ENCODE measurements at regions not wholly inside any gene's neighbourhood (a gene's known extent, or its start where the extent isn't known, plus 50 kb on each side); places are given as distances from the start of the nearest gene placed in this dataset.
"Not testable (repeated sequence)": the region's sequence is repeated elsewhere in the genome, so short reads cannot be mapped to it uniquely, and the experiment has no call there.

DNA sequence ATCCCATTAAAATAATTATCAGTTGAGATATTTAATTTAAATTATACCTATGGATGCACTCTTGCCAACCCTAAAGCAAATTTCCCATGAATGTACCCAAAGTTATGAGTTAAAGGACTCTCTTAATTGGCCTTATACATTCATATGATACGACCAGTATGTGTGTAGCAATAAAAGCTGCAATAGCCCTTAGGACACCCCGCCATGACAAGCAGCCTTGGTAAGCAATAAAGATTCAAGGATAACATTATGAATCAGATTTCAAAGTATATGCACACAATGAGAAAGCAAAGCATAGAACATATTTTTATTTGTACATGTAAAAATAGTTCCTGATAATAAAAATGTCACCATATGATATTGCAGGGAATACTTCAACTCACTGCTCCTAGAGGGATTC, 1699.3 kb upstream of the CDH9 start:
- DNase-seq (ENCODE audit: low spot score) (no peak), ATAC-seq (no peak)
- intact Hi-C loops (cut with DNase I), result no loop called here

DNA sequence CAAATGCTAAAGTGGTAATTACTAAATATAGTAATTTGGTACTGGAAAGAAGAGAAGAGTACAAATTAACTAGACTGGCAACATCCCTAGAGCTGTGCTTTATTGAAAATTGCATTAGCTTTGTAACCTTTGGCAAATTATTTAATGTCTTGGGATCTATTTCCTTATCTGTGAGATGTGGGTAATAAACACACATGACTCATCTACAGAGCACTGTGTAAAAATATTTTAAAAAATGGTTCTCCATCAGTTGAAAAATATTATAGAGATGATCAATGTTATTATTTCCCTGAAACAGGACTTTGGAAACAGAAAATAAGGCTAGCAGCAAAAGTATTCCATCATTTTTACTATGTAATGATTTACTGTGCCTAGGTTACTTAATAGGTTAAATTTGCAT, 1698.8 kb upstream of the CDH9 start:
- DNase-seq (ENCODE audit: low spot score), result no peak
- intact Hi-C loops (cut with DNase I), result no loop called here
- no peak for ATAC-seq

DNA sequence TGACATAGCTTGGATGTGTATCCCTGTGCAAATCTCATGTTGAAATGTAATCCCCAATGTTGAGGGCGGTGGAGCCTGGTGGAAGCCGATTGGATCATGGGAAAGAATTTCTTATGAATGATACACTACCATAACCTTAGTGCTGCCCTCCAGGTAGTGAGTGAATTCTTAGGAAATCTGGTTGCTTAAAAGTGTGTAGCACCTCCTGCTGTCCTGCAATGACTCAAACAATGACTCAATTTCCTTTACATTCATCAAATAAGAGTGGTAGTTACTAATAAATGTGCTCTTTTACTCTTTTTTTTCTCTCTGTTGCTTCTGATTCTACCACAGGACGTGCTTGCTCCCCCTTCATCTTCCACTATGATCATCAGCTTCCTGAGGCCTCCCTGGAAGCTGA, 1696.0 kb upstream of the CDH9 start:
- DNase-seq (ENCODE audit: low spot score) (no peak), ATAC-seq (no peak)
- intact Hi-C loops (cut with DNase I), result no loop called here

DNA sequence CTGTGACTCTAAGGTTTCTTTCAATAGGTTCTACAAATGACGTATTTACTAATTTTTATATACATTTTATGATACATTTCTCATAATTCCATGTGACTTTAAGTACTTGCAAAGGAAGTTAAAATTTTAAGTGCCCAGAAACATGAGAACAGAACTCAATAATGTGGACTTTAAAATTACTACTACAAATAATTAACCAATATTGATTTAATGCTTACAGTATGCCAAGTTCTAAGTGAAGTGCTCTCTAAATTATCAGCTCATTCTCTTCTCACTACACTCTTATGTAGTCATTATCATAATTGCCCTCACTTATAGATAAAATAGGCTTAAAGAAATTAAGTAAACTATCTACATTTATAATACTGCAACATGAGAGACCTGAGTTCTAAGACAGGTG, 1690.7 kb upstream of the CDH9 start:
- no peak for ATAC-seq
- intact Hi-C loops (cut with DNase I), result no loop called here

DNA sequence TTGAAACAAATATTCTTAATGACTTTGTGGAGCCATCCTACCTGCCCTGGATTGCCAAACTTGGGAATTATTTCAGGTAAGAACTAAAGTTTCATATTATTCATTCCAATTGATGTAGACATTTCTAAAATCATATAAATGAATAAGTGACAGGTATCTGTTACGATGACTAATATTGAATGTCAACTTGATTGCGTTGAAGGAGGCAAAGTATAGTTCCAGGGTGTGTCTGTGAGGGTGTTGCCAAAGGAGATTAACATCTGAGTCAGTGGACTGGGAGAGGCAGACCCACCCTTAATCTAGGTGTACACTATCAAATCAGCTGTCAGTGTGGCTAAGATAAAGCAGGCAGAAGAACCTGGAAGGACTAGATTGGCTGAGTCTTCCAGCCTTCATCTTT, 1688.4 kb upstream of the CDH9 start:
- intact Hi-C loops (cut with DNase I), result no loop called here
- no peak for ATAC-seq
- no peak for DNase-seq (ENCODE audit: low spot score)

More for the DNA sequence above, 1690.7 kb upstream of the CDH9 start:
- DNase-seq (ENCODE audit: low spot score), result no peak

DNA sequence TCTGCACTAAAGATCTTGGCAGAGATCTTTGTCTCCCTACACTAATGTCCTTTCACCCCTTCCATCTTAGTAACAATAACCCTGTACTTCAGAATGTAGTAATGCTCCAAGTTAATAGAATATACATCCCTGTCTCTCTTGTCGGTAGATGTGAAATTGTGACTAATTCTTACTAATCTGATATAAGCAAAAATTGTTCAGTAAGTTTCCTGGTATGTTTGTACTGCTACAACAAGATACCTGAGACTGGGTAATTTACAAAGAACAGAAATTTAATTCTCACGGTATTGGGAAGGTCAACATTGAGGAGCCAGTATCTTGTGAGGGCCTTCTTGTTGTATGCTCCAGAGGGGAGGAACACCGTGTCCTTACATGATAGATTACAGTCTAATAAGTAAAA, 1686.6 kb upstream of the CDH9 start:
- intact Hi-C loops (cut with DNase I), result no loop called here
- DNase-seq (ENCODE audit: low spot score) (no peak), ATAC-seq (no peak)

DNA sequence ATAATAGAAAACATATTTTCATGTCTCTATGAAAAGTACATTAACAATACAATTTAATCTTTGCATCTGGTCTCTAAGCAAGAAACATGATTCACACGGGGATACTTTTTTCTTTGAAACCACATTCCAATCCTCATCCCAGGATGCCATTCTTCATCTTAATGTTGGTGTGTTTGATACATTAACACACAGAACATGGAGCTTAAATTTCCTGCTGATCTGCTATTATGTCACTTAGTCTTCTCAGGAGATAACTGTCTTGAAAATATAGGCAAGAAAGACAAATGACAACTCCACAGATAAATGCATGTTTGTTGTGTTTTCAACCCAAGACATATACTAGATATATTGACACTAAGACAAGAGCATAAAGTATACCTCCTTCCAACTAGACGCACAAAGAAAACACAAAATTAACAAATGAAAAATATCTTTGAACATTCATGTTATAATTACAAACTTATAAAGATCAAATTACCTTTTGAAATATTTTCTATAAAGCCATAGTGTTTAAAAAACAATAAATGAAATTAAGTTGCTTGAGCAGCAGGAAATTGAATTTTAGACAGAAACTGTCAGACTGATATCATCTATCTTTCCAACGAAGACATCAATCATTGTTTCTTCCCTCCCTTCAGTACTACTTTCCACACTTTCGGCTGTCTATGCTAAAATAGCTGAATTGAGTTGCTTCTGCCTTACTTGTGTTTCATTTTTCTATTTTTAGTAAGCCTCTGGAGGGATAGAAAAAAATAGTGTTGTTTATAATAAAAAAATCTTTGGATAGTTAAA, 1676.7 kb upstream of the CDH9 start:
- DNase-seq (ENCODE audit: low spot score) (no peak), ATAC-seq (no peak)
- intact Hi-C loops (cut with DNase I), result no loop called here

DNA sequence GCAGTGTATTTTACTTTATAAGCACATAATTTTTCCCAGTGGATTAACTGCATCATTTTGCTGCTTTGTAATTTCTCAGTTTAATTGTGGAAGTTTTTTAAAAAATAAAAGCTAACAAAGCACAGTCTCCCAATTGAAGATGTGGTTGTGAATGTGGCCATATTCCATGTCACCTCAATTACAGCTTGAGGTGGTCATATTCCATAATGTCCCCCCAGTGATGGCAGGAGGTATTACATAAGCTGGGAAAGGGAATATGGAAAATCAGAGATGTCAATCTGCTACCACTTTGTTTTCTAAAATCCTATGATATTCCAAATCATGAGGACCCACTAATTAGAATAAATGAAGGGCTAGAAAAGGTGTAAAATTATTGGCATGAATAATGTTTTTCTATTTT, 1672.0 kb upstream of the CDH9 start:
- ATAC-seq (no peak), DNase-seq (ENCODE audit: low spot score) (no peak)
- intact Hi-C loops (cut with DNase I), result no loop called here

DNA sequence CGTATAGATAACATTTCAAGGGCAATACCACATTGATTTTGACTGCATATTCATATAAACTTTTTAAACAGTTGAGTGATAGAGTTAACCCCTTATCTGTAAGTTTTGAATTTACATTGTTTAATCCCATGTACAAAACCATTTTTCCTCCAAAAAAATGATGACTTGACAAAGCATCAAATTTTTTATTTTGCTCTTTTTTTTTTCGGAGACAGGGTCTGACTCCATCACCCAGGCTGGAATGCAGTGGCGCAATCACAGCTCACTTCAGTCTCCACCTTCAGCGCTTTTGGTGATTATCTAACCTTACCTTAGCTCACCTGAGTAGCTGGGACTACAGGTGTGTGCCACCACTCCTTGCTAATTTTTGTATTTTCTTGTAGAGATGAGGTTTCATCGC, 1670.1 kb upstream of the CDH9 start:
- intact Hi-C loops (cut with DNase I), result no loop called here
- DNase-seq (ENCODE audit: low spot score) (no peak), ATAC-seq (no peak)

DNA sequence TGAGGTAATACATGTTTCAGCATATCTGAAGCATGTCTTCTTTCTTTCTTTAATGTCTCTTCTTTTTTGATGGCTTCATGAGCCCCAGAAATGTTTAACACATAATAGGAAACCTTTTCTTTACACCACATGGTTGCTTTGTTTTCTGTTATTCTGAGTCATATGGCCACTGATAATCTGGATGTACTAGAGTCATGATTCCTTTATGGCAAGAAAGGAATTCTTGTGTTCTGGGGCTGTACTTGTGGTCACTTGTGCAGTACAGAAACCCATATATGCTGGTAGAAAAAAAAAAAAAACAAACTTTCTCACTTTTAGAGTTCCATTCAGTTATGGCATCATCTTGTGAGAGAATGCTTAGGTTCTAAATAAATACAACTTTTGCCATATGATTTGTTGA, 1669.3 kb upstream of the CDH9 start:
- ATAC-seq (no peak), DNase-seq (ENCODE audit: low spot score) (no peak)
- intact Hi-C loops (cut with DNase I), result no loop called here

DNA sequence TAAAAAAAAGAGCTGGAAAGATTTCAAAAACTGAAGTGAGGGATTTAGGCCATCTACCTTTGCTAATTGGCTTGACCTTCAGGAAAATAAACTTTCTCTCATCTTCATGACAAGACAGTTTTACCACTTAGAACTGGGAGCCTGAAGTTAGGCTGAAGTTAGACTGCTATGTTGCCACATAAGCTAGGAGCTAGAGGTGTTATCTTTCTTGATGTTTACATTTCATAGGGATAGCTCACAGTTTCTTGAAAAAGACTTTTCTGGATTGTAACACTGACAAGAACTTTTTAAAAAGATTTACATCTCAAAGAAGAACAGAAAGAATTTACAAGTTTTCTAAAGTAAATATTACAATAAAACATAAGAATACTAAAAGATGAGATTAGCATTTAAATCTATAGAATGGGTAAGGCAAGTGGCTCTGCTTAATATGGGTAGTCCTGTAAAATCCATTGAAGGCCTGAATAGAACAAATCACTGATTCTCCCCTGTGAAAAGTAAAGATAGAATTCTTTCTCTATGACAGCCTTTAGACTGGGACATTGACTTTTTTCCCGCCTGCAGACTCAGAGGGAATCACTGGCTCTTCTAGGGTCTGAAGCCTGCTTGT, 1665.4 kb upstream of the CDH9 start:
- DNase-seq (ENCODE audit: low spot score), result no peak
- ATAC-seq, result peak; percentile 44
- intact Hi-C loops (cut with DNase I), result no loop called here

DNA sequence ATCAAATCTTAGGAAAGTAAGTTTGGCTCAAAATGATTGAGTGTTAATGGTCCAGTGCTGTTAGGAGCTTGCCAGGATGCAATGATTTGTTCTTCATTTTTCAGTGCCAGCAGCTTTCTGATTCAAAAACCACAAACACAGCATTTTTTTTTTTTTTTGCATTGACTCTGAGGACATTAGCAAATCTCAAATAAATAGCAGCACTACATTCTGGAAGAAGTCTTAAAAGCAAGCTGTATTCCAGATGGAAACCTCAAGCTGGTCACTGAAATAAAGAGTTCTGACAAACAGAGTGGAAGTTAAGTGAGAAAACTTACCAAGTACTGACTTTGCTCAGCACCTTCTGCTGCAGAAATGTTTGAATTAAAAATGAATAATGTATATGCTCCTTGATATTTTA, 1653.1 kb upstream of the CDH9 start:
- intact Hi-C loops (cut with DNase I), result no loop called here
- DNase-seq (ENCODE audit: low spot score), result no peak
- ATAC-seq, result no peak

DNA sequence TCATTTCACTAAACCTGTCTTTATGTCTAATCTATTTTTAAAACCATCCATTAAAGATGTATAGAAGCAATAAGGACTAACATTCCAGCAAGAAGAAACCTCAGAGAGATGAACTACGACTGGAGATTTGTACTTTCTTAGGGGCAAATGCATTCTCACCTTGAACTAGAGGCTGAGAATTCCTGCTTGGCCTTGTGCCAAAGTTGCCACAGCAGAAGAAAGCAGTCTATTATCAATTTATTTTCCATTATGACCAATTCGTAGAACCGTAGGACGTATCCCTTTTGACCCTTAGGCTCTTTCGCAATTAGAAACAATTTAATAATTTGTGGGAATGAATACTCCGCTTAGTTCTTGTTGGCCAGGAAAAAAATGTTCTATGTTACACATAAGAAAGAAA, 1647.4 kb upstream of the CDH9 start:
- no peak for DNase-seq (ENCODE audit: low spot score)
- ATAC-seq, result no peak
- intact Hi-C loops (cut with DNase I), result no loop called here

DNA sequence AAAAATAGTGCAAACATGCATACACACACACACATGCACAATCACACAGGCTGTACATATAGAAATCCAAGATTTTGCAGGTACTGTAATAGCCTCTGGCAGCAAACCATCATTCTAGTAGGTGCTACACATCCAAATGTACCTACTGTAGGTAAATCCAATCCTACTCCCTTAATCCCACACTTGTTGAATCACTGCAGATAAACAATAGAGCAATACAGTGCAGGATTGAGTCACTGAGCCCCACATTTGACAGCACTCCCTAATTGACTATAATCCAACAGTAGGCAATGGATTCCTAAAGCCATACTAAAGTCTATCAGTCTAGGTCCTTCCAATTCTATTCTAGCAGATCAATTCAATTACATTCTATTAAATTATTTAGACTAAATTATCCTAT, 1640.5 kb upstream of the CDH9 start:
- no peak for DNase-seq (ENCODE audit: low spot score)
- intact Hi-C loops (cut with DNase I), result no loop called here
- no peak for ATAC-seq

DNA sequence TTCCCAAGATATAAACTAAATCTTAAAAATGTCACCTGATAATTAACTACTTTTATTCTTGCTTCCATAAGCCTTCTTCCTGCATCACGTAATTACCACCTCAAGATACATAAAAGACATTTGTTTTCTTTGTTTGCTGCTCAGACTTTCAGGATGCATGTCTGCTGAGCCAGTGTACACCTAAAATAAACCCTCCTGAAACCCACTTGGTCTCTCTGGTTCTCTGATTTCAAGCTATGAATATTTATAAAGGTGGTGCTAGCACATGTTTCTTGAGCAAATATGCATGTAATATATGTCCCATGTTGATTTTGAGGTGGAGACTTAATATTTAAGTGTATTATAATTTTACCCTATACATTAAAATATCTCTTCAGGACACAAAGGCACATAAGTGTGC, 1627.7 kb upstream of the CDH9 start:
- ATAC-seq, result no peak
- DNase-seq (ENCODE audit: low spot score), result no peak
- intact Hi-C loops (cut with DNase I), result no loop called here

DNA sequence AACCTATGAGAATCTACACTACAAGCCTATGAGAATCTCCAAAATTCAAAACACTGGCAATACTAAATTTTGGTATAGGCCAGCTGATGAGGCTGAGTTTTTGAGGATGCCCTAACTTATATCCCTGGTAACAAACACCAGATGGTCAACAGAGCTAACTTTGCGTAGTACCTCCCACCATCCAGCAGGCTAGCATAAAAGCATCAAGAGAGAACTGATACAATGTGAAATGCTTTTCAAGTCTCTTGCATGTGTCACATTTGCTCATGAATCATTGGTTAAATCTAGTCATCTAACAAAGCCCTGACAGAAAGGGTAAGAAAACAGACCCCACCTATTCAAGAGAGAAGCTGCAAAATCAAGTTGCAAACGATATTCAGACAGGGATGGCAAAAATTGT, 1609.7 kb upstream of the CDH9 start:
- intact Hi-C loops (cut with DNase I), result loop anchor here (2.0 kb wide), 1 partner anchor 63 kb away; no protein-coding TSS in a partner anchor
- no peak for ATAC-seq
- DNase-seq (ENCODE audit: low spot score), result no peak

DNA sequence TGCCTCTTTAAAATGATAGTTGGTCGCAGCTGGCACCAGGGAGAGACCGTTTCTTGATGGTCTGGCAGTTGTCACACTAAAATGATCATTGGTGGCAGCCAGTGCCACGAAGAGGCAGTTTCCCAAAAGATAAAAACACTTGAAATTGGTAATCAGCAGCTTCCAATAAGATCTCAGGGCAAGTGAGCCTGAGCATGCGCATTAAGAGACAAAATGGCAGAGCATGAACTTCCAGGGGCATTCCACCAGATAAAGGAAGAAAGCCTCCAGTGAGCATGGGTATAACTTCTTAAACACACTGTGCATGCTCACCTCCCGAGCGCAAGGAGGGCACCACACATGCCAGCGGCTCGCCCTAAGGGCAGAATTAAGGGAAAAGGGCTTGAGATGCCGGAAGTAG, 1594.2 kb upstream of the CDH9 start:
- ATAC-seq (no peak), DNase-seq (ENCODE audit: low spot score) (no peak)
- intact Hi-C loops (cut with DNase I), result no loop called here

DNA sequence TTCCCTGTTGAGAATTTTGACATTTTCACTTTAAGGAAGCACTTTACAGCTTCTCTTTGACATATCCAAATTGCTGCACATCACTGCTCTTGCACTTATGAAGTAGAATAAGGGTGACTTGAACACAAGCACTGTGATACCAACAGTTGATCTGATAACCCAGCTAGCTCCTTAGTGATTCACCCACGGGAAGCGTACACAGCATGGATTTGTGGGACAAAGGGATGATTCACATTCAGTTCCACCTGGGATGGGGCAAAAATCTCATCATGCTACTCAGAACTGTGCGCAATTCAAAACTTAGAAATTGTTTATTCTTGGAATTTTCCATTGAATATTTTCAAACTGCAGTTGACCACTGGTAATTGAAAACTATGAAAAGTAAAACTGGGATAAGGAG, 1565.5 kb upstream of the CDH9 start:
- DNase-seq (ENCODE audit: low spot score) (no peak), ATAC-seq (no peak)
- intact Hi-C loops (cut with DNase I), result no loop called here

DNA sequence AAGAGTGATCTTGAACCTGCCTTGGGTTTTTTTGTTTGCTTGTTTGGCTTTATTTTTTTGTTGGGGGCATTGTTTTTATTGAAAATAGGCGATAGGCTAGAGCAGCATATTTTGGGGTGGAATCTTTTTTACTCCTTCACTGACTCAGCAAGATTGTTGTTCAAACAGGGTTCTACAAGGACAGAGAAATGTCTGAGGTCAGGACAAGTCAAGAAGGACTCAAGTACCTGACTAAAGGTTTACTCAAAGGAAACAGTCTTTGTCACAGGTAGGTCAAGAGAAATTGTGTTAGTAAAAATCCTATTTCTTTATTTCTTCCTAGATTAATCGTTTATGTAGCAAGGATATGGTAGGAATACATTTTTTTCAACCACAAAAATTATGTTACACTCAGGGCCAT, 1564.0 kb upstream of the CDH9 start:
- no peak for DNase-seq (ENCODE audit: low spot score)
- intact Hi-C loops (cut with DNase I), result no loop called here
- ATAC-seq, result no peak

DNA sequence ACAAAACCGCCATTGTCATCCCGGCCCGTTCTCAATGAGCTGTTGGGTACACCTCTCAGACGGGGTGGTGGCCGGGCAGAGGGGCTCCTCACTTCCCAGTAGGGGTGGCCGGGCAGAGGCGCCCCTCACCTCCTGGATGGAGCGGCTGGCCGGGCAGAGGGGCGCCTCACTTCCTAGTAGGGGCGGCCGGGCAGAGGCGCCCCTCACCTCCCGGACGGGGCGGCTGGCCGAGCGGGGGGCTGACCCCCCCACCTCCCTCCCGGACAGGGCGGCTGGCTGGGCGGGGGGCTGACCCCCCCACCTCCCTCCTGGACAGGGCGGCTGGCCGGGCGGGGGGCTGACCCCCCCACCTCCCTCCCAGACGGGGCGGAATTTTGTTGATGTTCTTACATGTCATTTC, 1558.3 kb upstream of the CDH9 start:
- ATAC-seq; intact Hi-C loops (cut with DNase I); DNase-seq (ENCODE audit: low spot score): not testable (repeated sequence)

DNA sequence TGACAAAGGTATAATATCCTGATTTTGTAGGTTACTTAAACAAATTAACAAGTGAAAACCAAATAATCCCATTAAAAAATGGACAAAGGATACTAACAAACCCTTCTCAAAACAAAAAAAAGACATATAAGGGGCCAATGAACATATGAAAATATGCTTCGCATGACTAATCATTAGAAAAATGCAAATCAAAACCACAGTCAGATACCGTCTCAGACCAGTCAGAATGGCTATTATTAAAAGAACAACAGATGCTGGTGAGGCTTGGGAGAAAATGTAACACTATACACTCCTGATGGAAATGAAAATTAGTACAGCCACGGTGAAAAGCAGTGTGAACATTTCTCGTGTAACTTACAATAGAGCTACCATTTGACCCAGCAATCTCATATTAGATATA, 1542.2 kb upstream of the CDH9 start:
- intact Hi-C loops (cut with DNase I), result no loop called here
- ATAC-seq (no peak), DNase-seq (ENCODE audit: low spot score) (no peak)
